ENCODE measurements at regions not wholly inside any gene's neighbourhood (a gene's known extent, or its start where the extent isn't known, plus 50 kb on each side); places are given as distances from the start of the nearest gene placed in this dataset.

- DNase-seq: no peak
Observed at GRCh38 chr1:219304227-219305226, 130.8 kb downstream of the LYPLAL1 start.

GRCh38 chr1:219302697-219303096 is 129.0 kb downstream of the LYPLAL1 start:
- DNase-seq: no peak

GRCh38 chr1:219299420-219299819 is 125.7 kb downstream of the LYPLAL1 start:
- no peak for DNase-seq

GRCh38 chr1:219298571-219299148 is 125.0 kb downstream of the LYPLAL1 start:
- DNase-seq: no peak

- no peak for DNase-seq
Observed at GRCh38 chr1:219296430-219297355, 123.0 kb downstream of the LYPLAL1 start.

GRCh38 chr1:219294251-219294650 is 120.6 kb downstream of the LYPLAL1 start:
- DNase-seq: no peak

- no peak for DNase-seq
Observed at GRCh38 chr1:219293410-219293809, 119.7 kb downstream of the LYPLAL1 start.

- DNase-seq: no peak
Observed at GRCh38 chr1:219292999-219293398, 119.3 kb downstream of the LYPLAL1 start.

- no peak for DNase-seq
Observed at GRCh38 chr1:219292341-219292740, 118.7 kb downstream of the LYPLAL1 start.

GRCh38 chr1:219289171-219289570 is 115.5 kb downstream of the LYPLAL1 start:
- DNase-seq: no peak

- DNase-seq: no peak
Observed at GRCh38 chr1:219283541-219283940, 109.9 kb downstream of the LYPLAL1 start.

GRCh38 chr1:219281831-219282230 is 108.2 kb downstream of the LYPLAL1 start:
- no peak for DNase-seq

GRCh38 chr1:219279017-219279770 is 105.5 kb downstream of the LYPLAL1 start:
- DNase-seq: no peak

GRCh38 chr1:219278288-219278687 is 104.6 kb downstream of the LYPLAL1 start:
- no peak for DNase-seq

- DNase-seq: no peak
Observed at GRCh38 chr1:219277304-219278105, 103.8 kb downstream of the LYPLAL1 start.

- DNase-seq: no peak
Observed at GRCh38 chr1:219276049-219276738, 102.5 kb downstream of the LYPLAL1 start.

GRCh38 chr1:219273088-219273686 is 99.5 kb downstream of the LYPLAL1 start:
- DNase-seq: no peak

GRCh38 chr1:219271818-219272535 is 98.3 kb downstream of the LYPLAL1 start:
- DNase-seq: no peak

GRCh38 chr1:219269171-219269570 is 95.5 kb downstream of the LYPLAL1 start:
- DNase-seq: no peak

- no peak for DNase-seq
Observed at GRCh38 chr1:219266524-219266923, 92.8 kb downstream of the LYPLAL1 start.

All from NCI-H1048 (cell line).